ENCODE measurements at regions not wholly inside any gene's neighbourhood (a gene's known extent, or its start where the extent isn't known, plus 50 kb on each side); places are given as distances from the start of the nearest gene placed in this dataset.

DNA sequence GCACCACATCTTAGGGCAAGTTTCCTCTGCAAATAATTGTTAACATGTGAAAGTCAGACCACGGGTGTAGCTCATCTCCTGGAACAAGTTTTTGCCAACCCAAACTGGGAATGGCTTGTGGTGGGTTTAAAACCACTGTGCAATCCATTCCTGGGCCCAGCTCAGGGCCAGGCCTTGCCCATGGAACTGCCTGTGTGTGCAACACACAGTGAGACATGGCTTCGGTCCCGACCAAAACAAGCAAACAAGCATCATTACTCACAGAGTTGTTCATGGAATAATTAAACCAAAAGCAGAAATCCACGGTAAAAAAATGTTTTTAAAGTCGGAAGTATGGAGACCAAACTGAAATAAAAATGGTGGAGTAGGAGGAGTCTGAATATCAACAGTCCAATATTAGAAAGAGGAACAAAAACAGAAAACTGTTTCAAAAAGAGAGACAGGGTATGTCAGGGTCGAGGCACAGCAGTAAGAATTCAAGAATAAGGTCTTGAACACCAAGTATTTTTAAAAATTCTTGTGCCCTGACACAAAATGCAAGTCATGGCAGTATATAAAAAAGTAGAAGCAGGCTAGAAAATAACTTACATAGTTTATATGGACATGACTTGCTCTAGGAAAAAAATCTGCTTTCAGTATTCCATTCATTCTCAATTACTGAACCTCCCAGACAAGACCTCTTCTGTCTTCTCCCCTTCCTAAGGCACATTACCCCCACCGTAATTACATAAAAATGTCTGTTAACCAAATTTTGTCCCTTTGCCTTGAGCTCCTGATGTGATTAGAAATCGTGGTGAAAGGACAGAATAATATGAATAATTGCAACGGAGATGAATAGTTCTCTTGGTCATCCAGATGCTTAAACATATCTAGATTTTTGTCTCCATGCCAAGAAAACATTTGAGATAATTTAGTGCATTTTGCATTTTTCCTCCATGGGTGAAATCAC is 88.4 kb downstream of the FAS start:
- no peak overlapping the region for H3K27ac ChIP-seq (ENCODE audit: low read depth, low read length, poor library complexity, severe bottlenecking)

DNA sequence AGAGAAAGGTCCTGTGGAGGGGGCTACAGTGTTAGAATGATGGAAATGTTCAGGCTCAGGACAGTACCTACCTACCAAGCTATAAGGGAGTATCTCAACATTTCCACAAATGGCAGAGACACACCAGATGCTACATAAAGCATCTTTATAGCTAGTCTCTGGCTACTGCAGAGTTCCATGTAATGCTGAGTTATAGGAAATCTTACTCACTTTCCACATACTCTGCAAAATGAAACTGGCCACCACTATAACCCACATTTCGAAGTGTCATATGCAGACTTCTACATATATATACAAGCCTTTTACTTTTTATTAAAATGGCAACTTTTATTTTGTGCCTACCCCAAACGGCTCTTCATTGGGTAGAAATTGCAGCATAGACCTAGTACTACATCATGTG is 85.5 kb downstream of the FAS start:
- no peaks in the 10 kb centered on the region for H3K36me3 ChIP-seq (ENCODE audit: insufficient read depth, low read length)
- no peaks in the 10 kb centered on the region for H3F3A ChIP-seq (ENCODE audit: insufficient read depth, low read length)
- TF ChIP-seq, protein P1, sequence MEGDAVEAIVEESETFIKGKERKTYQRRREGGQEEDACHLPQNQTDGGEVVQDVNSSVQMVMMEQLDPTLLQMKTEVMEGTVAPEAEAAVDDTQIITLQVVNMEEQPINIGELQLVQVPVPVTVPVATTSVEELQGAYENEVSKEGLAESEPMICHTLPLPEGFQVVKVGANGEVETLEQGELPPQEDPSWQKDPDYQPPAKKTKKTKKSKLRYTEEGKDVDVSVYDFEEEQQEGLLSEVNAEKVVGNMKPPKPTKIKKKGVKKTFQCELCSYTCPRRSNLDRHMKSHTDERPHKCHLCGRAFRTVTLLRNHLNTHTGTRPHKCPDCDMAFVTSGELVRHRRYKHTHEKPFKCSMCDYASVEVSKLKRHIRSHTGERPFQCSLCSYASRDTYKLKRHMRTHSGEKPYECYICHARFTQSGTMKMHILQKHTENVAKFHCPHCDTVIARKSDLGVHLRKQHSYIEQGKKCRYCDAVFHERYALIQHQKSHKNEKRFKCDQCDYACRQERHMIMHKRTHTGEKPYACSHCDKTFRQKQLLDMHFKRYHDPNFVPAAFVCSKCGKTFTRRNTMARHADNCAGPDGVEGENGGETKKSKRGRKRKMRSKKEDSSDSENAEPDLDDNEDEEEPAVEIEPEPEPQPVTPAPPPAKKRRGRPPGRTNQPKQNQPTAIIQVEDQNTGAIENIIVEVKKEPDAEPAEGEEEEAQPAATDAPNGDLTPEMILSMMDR (IDR thresholded peaks at IDR 0.05; ENCODE audit: low read length): no peak
- no peak for TF ChIP-seq EZH2 (IDR thresholded peaks at IDR 0.05; ENCODE audit: borderline replicate concordance, low read length)
- no peak overlapping the region for H3K4me2 ChIP-seq (ENCODE audit: low read length)
- H4K20me1 ChIP-seq (ENCODE audit: insufficient read depth, low read length): no peaks in the 10 kb centered on the region
- no peaks in the 10 kb centered on the region for H3K9me2 ChIP-seq (ENCODE audit: low read depth, low read length)
- H3K9ac ChIP-seq (ENCODE audit: low read length): no peak overlapping the region
- no peak overlapping the region for H3K4me3 ChIP-seq (ENCODE audit: low read depth, low read length, poor library complexity, severe bottlenecking)
- no peak overlapping the region for H2AFZ ChIP-seq (ENCODE audit: low read length)
- H3K79me2 ChIP-seq (ENCODE audit: insufficient read depth, low read length): no peaks in the 10 kb centered on the region
- no peaks in the 10 kb centered on the region for H3K27me3 ChIP-seq (ENCODE audit: insufficient read depth, low read length)
- no peaks in the 10 kb centered on the region for H3K9me3 ChIP-seq (ENCODE audit: low read length)
- H3K27ac ChIP-seq (ENCODE audit: low read depth, low read length, poor library complexity, severe bottlenecking): no peak overlapping the region
- H3K4me1 ChIP-seq (ENCODE audit: insufficient read depth, low read length, severe bottlenecking): no peaks in the 10 kb centered on the region

More for the DNA sequence above, 88.4 kb downstream of the FAS start:
- Histone ChIP-seq H3K9ac (ENCODE audit: low read length) (no peak overlapping the region), H3K4me3 (ENCODE audit: low read depth, low read length, poor library complexity, severe bottlenecking) (no peak overlapping the region), H3K36me3 (ENCODE audit: insufficient read depth, low read length) (no peaks in the 10 kb centered on the region), H3K27me3 (ENCODE audit: insufficient read depth, low read length) (no peaks in the 10 kb centered on the region), H4K20me1 (ENCODE audit: insufficient read depth, low read length) (no peaks in the 10 kb centered on the region), H3K9me2 (ENCODE audit: low read depth, low read length) (no peaks in the 10 kb centered on the region), H3K79me2 (ENCODE audit: insufficient read depth, low read length) (no peaks in the 10 kb centered on the region), H3F3A (ENCODE audit: insufficient read depth, low read length) (no peaks in the 10 kb centered on the region), H2AFZ (ENCODE audit: low read length) (no peak overlapping the region), H3K4me1 (ENCODE audit: insufficient read depth, low read length, severe bottlenecking) (no peaks in the 10 kb centered on the region), H3K4me2 (ENCODE audit: low read length) (no peak overlapping the region), H3K9me3 (ENCODE audit: low read length) (no peaks in the 10 kb centered on the region)
- TF ChIP-seq, protein P1 (IDR thresholded peaks at IDR 0.05; ENCODE audit: low read length): no peak
- TF ChIP-seq EZH2 (IDR thresholded peaks at IDR 0.05; ENCODE audit: borderline replicate concordance, low read length): no peak

DNA sequence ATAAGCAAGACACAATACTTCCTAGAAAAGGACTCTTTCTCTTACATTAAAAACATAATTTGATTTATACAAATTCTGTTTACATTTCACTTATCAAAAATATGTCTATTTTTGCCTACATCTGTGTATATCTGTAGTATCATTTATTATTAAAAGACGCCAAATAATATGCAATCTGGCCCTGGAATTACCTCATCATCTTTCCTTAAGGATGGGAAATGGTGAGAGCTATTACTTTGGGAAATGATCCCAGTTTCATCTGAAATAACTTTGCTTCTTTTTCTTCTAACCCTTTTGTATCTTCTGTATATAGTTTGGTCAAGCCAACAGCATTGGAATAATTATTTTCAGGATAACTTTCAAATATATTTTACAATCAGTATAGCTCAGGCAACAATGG is 85.0 kb downstream of the FAS start:
- H3K4me1 ChIP-seq (ENCODE audit: insufficient read depth, low read length, severe bottlenecking): no peaks in the 10 kb centered on the region
- H3K27me3 ChIP-seq (ENCODE audit: insufficient read depth, low read length): no peaks in the 10 kb centered on the region
- no peaks in the 10 kb centered on the region for H3F3A ChIP-seq (ENCODE audit: insufficient read depth, low read length)
- no peaks in the 10 kb centered on the region for H3K36me3 ChIP-seq (ENCODE audit: insufficient read depth, low read length)
- no peak overlapping the region for H3K27ac ChIP-seq (ENCODE audit: low read depth, low read length, poor library complexity, severe bottlenecking)
- H3K9ac ChIP-seq (ENCODE audit: low read length): no peak overlapping the region
- TF ChIP-seq, protein P1 (IDR thresholded peaks at IDR 0.05; ENCODE audit: low read length): no peak
- H2AFZ ChIP-seq (ENCODE audit: low read length): no peak overlapping the region
- no peak overlapping the region for H3K4me3 ChIP-seq (ENCODE audit: low read depth, low read length, poor library complexity, severe bottlenecking)
- H3K79me2 ChIP-seq (ENCODE audit: insufficient read depth, low read length): no peaks in the 10 kb centered on the region
- H3K9me3 ChIP-seq (ENCODE audit: low read length): no peaks in the 10 kb centered on the region
- no peak overlapping the region for H3K4me2 ChIP-seq (ENCODE audit: low read length)
- no peaks in the 10 kb centered on the region for H3K9me2 ChIP-seq (ENCODE audit: low read depth, low read length)
- H4K20me1 ChIP-seq (ENCODE audit: insufficient read depth, low read length): no peaks in the 10 kb centered on the region

Measured in OCI-LY1 (cell line).